Fibroblast of lung (primary cell): ENCODE measurements at regions not wholly inside any gene's neighbourhood (a gene's known extent, or its start where the extent isn't known, plus 50 kb on each side); places are given as distances from the start of the nearest gene placed in this dataset.

Source experiments
- EZH2 ChIP-seq: IDR thresholded peaks from 2 replicates; pipeline ENCODE4 v1.5.1; 2012; ENCODE audit warnings: low read length, control low read depth, mild to moderate bottlenecking; ENCODE audit errors: missing control alignments
- TF ChIP-seq, protein P1 (sequence below), 2 donors: IDR thresholded peaks in 1 of 2; conservative IDR thresholded peaks in 1 of 2; 1 replicate in 1 of 2; 2 replicates in 1 of 2; pipeline ENCODE4 v1.5.1; 2011 to 2012; ENCODE audit warnings: low read length in 2 of 2, control low read depth in 1 of 2, inconsistent platforms in 1 of 2, low read depth in 1 of 2, mild to moderate bottlenecking in 1 of 2

DNA sequence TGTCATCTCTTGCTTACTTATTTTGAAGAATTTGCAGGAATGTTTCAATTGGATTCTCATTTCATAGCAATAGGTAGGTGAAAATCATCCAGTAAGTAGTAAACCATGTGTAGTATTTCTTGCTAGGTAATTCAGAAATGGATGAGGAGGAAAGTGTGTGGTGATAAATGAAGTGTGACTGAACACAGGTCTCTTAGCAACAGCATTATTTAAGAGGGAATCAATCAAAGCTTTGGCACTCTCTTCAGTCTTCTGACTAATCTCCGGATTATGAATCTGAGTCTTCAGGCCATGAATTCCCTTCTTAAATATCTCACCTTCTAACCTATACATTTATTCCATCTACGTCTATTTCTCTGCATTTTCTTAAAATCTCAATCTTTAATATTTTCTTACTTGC, 55.8 kb upstream of the ARHGAP24 start:
- TF ChIP-seq, protein P1, sequence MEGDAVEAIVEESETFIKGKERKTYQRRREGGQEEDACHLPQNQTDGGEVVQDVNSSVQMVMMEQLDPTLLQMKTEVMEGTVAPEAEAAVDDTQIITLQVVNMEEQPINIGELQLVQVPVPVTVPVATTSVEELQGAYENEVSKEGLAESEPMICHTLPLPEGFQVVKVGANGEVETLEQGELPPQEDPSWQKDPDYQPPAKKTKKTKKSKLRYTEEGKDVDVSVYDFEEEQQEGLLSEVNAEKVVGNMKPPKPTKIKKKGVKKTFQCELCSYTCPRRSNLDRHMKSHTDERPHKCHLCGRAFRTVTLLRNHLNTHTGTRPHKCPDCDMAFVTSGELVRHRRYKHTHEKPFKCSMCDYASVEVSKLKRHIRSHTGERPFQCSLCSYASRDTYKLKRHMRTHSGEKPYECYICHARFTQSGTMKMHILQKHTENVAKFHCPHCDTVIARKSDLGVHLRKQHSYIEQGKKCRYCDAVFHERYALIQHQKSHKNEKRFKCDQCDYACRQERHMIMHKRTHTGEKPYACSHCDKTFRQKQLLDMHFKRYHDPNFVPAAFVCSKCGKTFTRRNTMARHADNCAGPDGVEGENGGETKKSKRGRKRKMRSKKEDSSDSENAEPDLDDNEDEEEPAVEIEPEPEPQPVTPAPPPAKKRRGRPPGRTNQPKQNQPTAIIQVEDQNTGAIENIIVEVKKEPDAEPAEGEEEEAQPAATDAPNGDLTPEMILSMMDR (conservative IDR thresholded peaks at IDR 0.05 in 1 of 2, IDR thresholded peaks at IDR 0.05 in 1 of 2; ENCODE audit: low read depth in 1 of 2, low read length in 2 of 2) = no peak
- no peak for TF ChIP-seq EZH2
